HL-60 (cell line): ENCODE measurements at regions not wholly inside any gene's neighbourhood (a gene's known extent, or its start where the extent isn't known, plus 50 kb on each side); places are given as distances from the start of the nearest gene placed in this dataset.

ENCODE experiments used
- DNase-seq, 2 experiments: peaks; one replicate each; pipeline ENCODE4 v3.0.0-alpha.2; 2010 to 2020; ENCODE audit warnings: low read depth in 1 of 2, low spot score in 1 of 2
- H3K27ac ChIP-seq: fragments of 250-450 bp; sonication (Bioruptor Pico); replicated peaks from 2 replicates; pipeline ENCODE4 v1.5.1; 2020; ENCODE audit warnings: mild to moderate bottlenecking, moderate library complexity
- H3K27me3 ChIP-seq: fragments of 250-450 bp; sonication (Bioruptor Pico); 2 replicates; pipeline ENCODE4 v1.5.1; 2021; ENCODE audit warnings: mild to moderate bottlenecking, moderate library complexity; ENCODE audit not compliant: insufficient read depth, poor library complexity, severe bottlenecking
- H3K4me3 ChIP-seq: replicated peaks from 2 replicates; pipeline ENCODE4 v1.5.1; 2011; ENCODE audit warnings: mild to moderate bottlenecking, control low read depth, low read length; ENCODE audit not compliant: insufficient read depth
- CTCF ChIP-seq: IDR thresholded peaks from one replicate; pipeline ENCODE4 v1.5.1; 2011; ENCODE audit warnings: low read length, control low read depth, inconsistent platforms; ENCODE audit not compliant: insufficient read depth
- GABPA ChIP-seq: IDR thresholded peaks from 2 replicates; pipeline ENCODE4 v1.6.1; 2012; ENCODE audit warnings: low read depth
- POLR2AphosphoS5 ChIP-seq: IDR thresholded peaks from 2 replicates; pipeline ENCODE4 v1.6.1; 2012; ENCODE audit warnings: low read depth
- REST ChIP-seq: IDR thresholded peaks from 2 replicates; pipeline ENCODE4 v1.6.1; 2012; ENCODE audit warnings: low read depth; ENCODE audit not compliant: insufficient replicate concordance
- SPI1 ChIP-seq: IDR thresholded peaks from 2 replicates; pipeline ENCODE4 v1.6.1; 2012; ENCODE audit warnings: low read depth, mild to moderate bottlenecking, borderline replicate concordance

- no peak overlapping the region for H3K4me3 ChIP-seq
- peaks cover 2% of the 10 kb centered on the region for H3K27me3 ChIP-seq
- TF ChIP-seq REST, result no peak
- no peak for TF ChIP-seq SPI1
- TF ChIP-seq CTCF, result no peak
- no peak for TF ChIP-seq GABPA
- no peak for TF ChIP-seq POLR2AphosphoS5
- no peak for DNase-seq
- H3K27ac ChIP-seq, result no peak overlapping the region
Measured at GRCh38 chr13:103174966-103175365, 108.7 kb upstream of the SLC10A2 start.

- no peak for TF ChIP-seq SPI1
- no peak for TF ChIP-seq CTCF
- TF ChIP-seq GABPA, result no peak
- no peak for TF ChIP-seq REST
- TF ChIP-seq POLR2AphosphoS5, result no peak
- no peak for DNase-seq
- no peak overlapping the region for H3K4me3 ChIP-seq
- H3K27ac ChIP-seq, result no peak overlapping the region
- no peaks in the 10 kb centered on the region for H3K27me3 ChIP-seq
Measured at GRCh38 chr13:103168901-103169508, 102.8 kb upstream of the SLC10A2 start.

- DNase-seq, result no peak
- H3K4me3 ChIP-seq, result no peak overlapping the region
- no peak for TF ChIP-seq GABPA
- no peak overlapping the region for H3K27ac ChIP-seq
- H3K27me3 ChIP-seq, result peaks cover 3% of the 10 kb centered on the region
Measured at GRCh38 chr13:103164251-103164650, 98.0 kb upstream of the SLC10A2 start.

- no peak for TF ChIP-seq CTCF
- TF ChIP-seq POLR2AphosphoS5, result no peak
- TF ChIP-seq SPI1, result no peak
- no peak for TF ChIP-seq GABPA
- TF ChIP-seq REST, result no peak
- DNase-seq, result no peak
- Histone ChIP-seq H3K4me3 (no peak overlapping the region), H3K27me3 (peaks cover 3% of the 10 kb centered on the region), H3K27ac (no peak overlapping the region)
Measured at GRCh38 chr13:103161476-103161875, 95.3 kb upstream of the SLC10A2 start.
